ENCODE measurements at regions not wholly inside any gene's neighbourhood (a gene's known extent, or its start where the extent isn't known, plus 50 kb on each side); places are given as distances from the start of the nearest gene placed in this dataset.

GRCh38 chr1:164475834-164476233, 83.2 kb upstream of the PBX1 start:
- no peak for TF ChIP-seq CTCF (IDR thresholded peaks at IDR 0.05)
- no peak for TF ChIP-seq SMC3 (IDR thresholded peaks at IDR 0.05; ENCODE audit: low read depth, low read length)
- no peak for TF ChIP-seq RCOR1 (IDR thresholded peaks at IDR 0.05; ENCODE audit: low read length)
- no peak for TF ChIP-seq PBX3 (IDR thresholded peaks at IDR 0.05)
- TF ChIP-seq REST (IDR thresholded peaks at IDR 0.05; ENCODE audit: low read depth, low read length): no peak
- no peak for TF ChIP-seq YY1 (IDR thresholded peaks at IDR 0.05; ENCODE audit: low read depth)
- TF ChIP-seq NRF1 (IDR thresholded peaks at IDR 0.05; ENCODE audit: low read depth, low read length): no peak
- no peak for TF ChIP-seq CHD2 (IDR thresholded peaks at IDR 0.05; ENCODE audit: low read length, partially characterized antibody)
- no peak for TF ChIP-seq RAD21 (IDR thresholded peaks at IDR 0.05; ENCODE audit: low read length)
- no peak for TF ChIP-seq EP300 (IDR thresholded peaks at IDR 0.05; ENCODE audit: borderline replicate concordance in 1 of 2, low read depth in 1 of 2, low read length in 1 of 2)
- no peak for TF ChIP-seq EZH2phosphoT487 (IDR thresholded peaks at IDR 0.05; ENCODE audit: borderline replicate concordance, low read depth)
- TF ChIP-seq SIN3A (IDR thresholded peaks at IDR 0.05; ENCODE audit: borderline replicate concordance, low read depth, low read length): no peak
- no peak for TF ChIP-seq FOXM1 (IDR thresholded peaks at IDR 0.05; ENCODE audit: low read depth)
- no peak for TF ChIP-seq NFIC (IDR thresholded peaks at IDR 0.05; ENCODE audit: borderline replicate concordance)

All from SK-N-SH (cell line).